GM12878 (cell line): ENCODE measurements at regions not wholly inside any gene's neighbourhood (a gene's known extent, or its start where the extent isn't known, plus 50 kb on each side); places are given as distances from the start of the nearest gene placed in this dataset.
"Not testable (repeated sequence)": the region's sequence is repeated elsewhere in the genome, so short reads cannot be mapped to it uniquely, and the experiment has no call there.

Source experiments
- ATAC-seq: fragments of 200-7000 bp; cut with Tn5 transposase; 3 replicates; pipeline ENCODE4 v1.9.1; 2020; ENCODE audit warnings: mild to moderate bottlenecking, moderate library complexity
- BruUV-seq: library from RNA; stranded (reverse); fragments of 400-500 nt; replicated peaks from 2 replicates; lab custom pipeline; 2021; lab: Mats Ljungman, UMichigan
- CTCF ChIA-PET: fragments of 300-600 bp; sonication (Branson Sonifier 250); formaldehyde crosslinking; extraction: SDS; loops from one replicate; lab custom pipeline; 2021; ENCODE audit warnings: inconsistent platforms; lab: Yijun Ruan, JAX
- POLR2A ChIA-PET: fragments of 350-600 bp; formaldehyde crosslinking; extraction: SDS; loops from one replicate; lab custom pipeline; 2021; ENCODE audit warnings: inconsistent platforms; lab: Charles Lee
- RAD21 ChIA-PET: fragments of 300-600 bp; sonication (Branson Sonifier 250); formaldehyde crosslinking; loops from one replicate; lab custom pipeline; 2023; ENCODE audit warnings: antibody characterized with exemption; ENCODE audit not compliant: unreplicated experiment; lab: Charles Lee
- SMC1A ChIA-PET: fragments of 300-600 bp; sonication (Branson Sonifier 250); formaldehyde crosslinking; loops from one replicate; lab custom pipeline; 2023; ENCODE audit not compliant: unreplicated experiment, uncharacterized antibody; lab: Charles Lee
- DNase-seq: peaks from one replicate; pipeline ENCODE4 v3.0.0-alpha.2; 2011; ENCODE audit warnings: low read depth, low spot score
- FAIRE-seq: peaks from 3 replicates; lab custom pipeline; 2011; peaks lifted over from hg19 to GRCh38; lab: Jason Lieb, UNC
- H2AFZ ChIP-seq: 2 replicates; pipeline ENCODE4 v1.6.0; 2011; ENCODE audit warnings: low read depth, low read length, control low read depth; ENCODE audit not compliant: control insufficient read depth
- H3K27ac ChIP-seq: 2 replicates; pipeline ENCODE4 v1.5.1; 2011; ENCODE audit warnings: control low read depth; ENCODE audit not compliant: control insufficient read depth, insufficient read depth
- H3K27me3 ChIP-seq, 2 experiments: replicated peaks in 1 of 2; 2 replicates each; pipeline versions ENCODE4 v1.6.0 to v1.6.1; 2011; ENCODE audit warnings: low read length in 1 of 2; ENCODE audit not compliant: control insufficient read depth in 2 of 2, insufficient read depth in 2 of 2
- H3K36me3 ChIP-seq, 2 experiments: 2 replicates each; pipeline ENCODE4 v1.5.1; 2011; ENCODE audit warnings: low read length in 1 of 2; ENCODE audit not compliant: control insufficient read depth in 2 of 2, insufficient read depth in 2 of 2
- H3K4me1 ChIP-seq: 2 replicates; pipeline ENCODE4 v1.6.1; 2011; ENCODE audit warnings: mild to moderate bottlenecking, low read length, moderate library complexity, mixed read lengths; ENCODE audit not compliant: control insufficient read depth, insufficient read depth
- H3K4me2 ChIP-seq: 2 replicates; pipeline ENCODE4 v1.6.0; 2011; ENCODE audit warnings: control low read depth; ENCODE audit not compliant: control insufficient read depth, insufficient read depth
- H3K4me3 ChIP-seq: fragments of 200-600 bp; sonication (generic); 2 replicates; pipeline ENCODE4 v1.5.1; 2016
- H3K79me2 ChIP-seq: 2 replicates; pipeline ENCODE4 v1.6.0; 2011; ENCODE audit warnings: low read length; ENCODE audit not compliant: control insufficient read depth, insufficient read depth
- H3K9ac ChIP-seq: 2 replicates; pipeline ENCODE4 v1.8.0; 2011; ENCODE audit warnings: low read length, control low read depth, mixed read lengths; ENCODE audit not compliant: control insufficient read depth, insufficient read depth
- H3K9me3 ChIP-seq: replicated peaks from 3 replicates; pipeline ENCODE4 v1.5.1; 2011; ENCODE audit warnings: mild to moderate bottlenecking, low read length; ENCODE audit not compliant: control insufficient read depth, insufficient read depth
- H4K20me1 ChIP-seq: 2 replicates; pipeline ENCODE4 v1.6.0; 2011; ENCODE audit not compliant: control insufficient read depth, insufficient read depth
- RELA ChIP-seq: fragments of 450-650 bp; IDR thresholded peaks from 2 replicates; pipeline ENCODE4 v1.8.0; 2014; ENCODE audit warnings: borderline replicate concordance; ENCODE audit not compliant: partially characterized antibody
- SMARCA5 ChIP-seq: fragments of 450-650 bp; IDR thresholded peaks from 2 replicates; pipeline ENCODE4 v1.6.1; 2017; ENCODE audit warnings: mild to moderate bottlenecking
- WGBS: methylation state at CpG from one replicate; pipeline ENCODE4 v1.1.6; 2016; ENCODE audit warnings: low lambda C conversion rate; ENCODE audit not compliant: insufficient replicate concordance, insufficient coverage; ENCODE audit errors: missing lambda C conversion rate; 5-methylcytosine and 5-hydroxymethylcytosine counted together
- in situ Hi-C: fragments of 300-500 bp; cut with MboI; formaldehyde crosslinking; loops from 9 replicates; pipeline ENCODE4 v1.14.3; 2018; ENCODE audit warnings: mixed read lengths
- intact Hi-C: fragments of 100-400 bp; cut with micrococcal nuclease; formaldehyde crosslinking; loops from one replicate; pipeline ENCODE4 v1.14.2; 2022; ENCODE audit not compliant: unreplicated experiment
- TF ChIP-seq, protein P1 (sequence below): fragments of 450-650 bp; IDR thresholded peaks from 2 replicates; pipeline ENCODE4 v1.6.1; 2017; ENCODE audit warnings: borderline replicate concordance

DNA sequence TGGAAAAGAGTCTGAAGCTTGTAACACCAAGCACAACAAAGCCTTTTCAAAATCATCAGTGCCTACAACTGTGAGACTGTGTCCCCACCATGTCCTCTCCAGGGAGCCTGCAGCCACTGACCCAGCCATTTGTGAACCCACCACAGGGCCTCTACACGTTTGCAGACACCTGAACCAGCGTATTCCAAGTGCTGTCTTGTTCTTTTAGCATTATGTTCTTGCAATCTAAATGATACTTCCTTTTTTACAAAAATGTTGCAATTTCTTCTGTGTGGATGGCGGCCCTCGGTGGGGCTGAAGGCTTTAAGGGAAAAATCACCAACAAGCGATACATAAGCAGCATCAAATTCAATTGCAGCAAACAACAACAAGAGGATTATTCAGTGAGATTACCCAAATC lies 403.2 kb upstream of the MGMT start (continued):
- TF ChIP-seq, protein P1, sequence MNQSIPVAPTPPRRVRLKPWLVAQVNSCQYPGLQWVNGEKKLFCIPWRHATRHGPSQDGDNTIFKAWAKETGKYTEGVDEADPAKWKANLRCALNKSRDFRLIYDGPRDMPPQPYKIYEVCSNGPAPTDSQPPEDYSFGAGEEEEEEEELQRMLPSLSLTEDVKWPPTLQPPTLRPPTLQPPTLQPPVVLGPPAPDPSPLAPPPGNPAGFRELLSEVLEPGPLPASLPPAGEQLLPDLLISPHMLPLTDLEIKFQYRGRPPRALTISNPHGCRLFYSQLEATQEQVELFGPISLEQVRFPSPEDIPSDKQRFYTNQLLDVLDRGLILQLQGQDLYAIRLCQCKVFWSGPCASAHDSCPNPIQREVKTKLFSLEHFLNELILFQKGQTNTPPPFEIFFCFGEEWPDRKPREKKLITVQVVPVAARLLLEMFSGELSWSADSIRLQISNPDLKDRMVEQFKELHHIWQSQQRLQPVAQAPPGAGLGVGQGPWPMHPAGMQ, result no peak
- no peak for TF ChIP-seq RELA
- TF ChIP-seq SMARCA5, result no peak

DNA sequence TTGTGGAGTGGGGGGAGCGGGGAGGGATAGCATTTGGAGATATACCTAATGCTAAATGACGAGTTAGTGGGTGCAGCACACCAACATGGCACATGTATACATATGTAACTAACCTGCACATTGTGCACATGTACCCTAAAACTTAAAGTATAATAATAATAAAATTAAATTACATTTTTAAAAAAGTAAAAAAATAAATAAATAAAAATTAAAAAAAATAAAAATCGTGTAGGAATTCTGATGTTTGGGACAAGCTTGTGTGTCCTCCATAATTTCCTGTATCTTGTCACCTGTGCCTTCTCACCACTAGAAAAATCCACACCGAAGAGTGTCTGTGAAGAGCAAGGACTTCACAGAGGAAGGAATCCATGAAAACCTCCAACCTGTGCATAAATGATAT lies 400.5 kb upstream of the MGMT start:
- 0% methylated on average over 4 of the region's 4 CpGs for WGBS
- H3K4me2 ChIP-seq, BruUV-seq, H3K79me2 ChIP-seq, H4K20me1 ChIP-seq, DNase-seq, H3K4me1 ChIP-seq, SMC1A ChIA-PET, intact Hi-C loops, H2AFZ ChIP-seq, in situ Hi-C loops, RAD21 ChIA-PET, H3K27me3 ChIP-seq, H3K9me3 ChIP-seq, FAIRE-seq, H3K36me3 ChIP-seq, CTCF ChIA-PET, ATAC-seq, H3K4me3 ChIP-seq, POLR2A ChIA-PET, H3K9ac ChIP-seq, H3K27ac ChIP-seq: not testable (repeated sequence)

DNA sequence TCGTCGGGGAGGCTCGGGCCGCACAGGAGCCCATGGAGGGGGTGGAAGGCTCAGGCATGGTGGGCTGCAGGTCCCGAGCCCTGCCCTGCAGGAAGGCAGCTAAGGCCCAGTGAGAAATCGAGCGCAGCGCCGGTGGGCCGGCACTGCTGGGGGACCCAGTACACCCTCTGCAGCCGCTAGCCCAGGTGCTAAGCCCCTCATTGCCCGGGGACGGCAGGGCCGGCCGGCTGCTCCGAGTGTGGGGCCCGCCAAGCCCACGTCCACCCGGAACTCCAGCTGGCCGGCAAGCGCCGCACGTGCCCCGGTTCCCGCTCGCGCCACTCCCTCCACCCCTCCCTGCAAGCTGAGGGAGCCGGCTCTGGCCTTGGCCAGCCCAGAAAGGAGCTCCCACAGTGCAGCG lies 395.6 kb upstream of the MGMT start:
- H3K36me3 ChIP-seq, H3K9me3 ChIP-seq, BruUV-seq, H3K79me2 ChIP-seq, in situ Hi-C loops, CTCF ChIA-PET, ATAC-seq, POLR2A ChIA-PET, intact Hi-C loops, H3K27me3 ChIP-seq, H4K20me1 ChIP-seq, H3K4me1 ChIP-seq, H3K4me3 ChIP-seq, H3K9ac ChIP-seq, H2AFZ ChIP-seq, SMC1A ChIA-PET, H3K27ac ChIP-seq, DNase-seq, H3K4me2 ChIP-seq, FAIRE-seq, RAD21 ChIA-PET: not testable (repeated sequence)
- 70% methylated on average over 16 of the region's 29 CpGs for WGBS
